Hepatocyte (in vitro differentiated cells): ENCODE measurements at regions not wholly inside any gene's neighbourhood (a gene's known extent, or its start where the extent isn't known, plus 50 kb on each side); places are given as distances from the start of the nearest gene placed in this dataset.

Experiments used
- EZH2phosphoT487 ChIP-seq: fragments of 200-600 bp; sonication (generic); IDR thresholded peaks from one replicate; pipeline ENCODE4 v1.6.1; 2018; ENCODE audit warnings: antibody characterized with exemption, mild to moderate bottlenecking, low read depth, moderate library complexity; ENCODE audit not compliant: unreplicated experiment, severe bottlenecking
- TF ChIP-seq, protein P1 (sequence below): fragments of 200-600 bp; sonication (generic); IDR thresholded peaks from 2 replicates; pipeline ENCODE4 v1.5.1; 2016; ENCODE audit warnings: antibody characterized with exemption, mild to moderate bottlenecking; ENCODE audit not compliant: poor library complexity

DNA sequence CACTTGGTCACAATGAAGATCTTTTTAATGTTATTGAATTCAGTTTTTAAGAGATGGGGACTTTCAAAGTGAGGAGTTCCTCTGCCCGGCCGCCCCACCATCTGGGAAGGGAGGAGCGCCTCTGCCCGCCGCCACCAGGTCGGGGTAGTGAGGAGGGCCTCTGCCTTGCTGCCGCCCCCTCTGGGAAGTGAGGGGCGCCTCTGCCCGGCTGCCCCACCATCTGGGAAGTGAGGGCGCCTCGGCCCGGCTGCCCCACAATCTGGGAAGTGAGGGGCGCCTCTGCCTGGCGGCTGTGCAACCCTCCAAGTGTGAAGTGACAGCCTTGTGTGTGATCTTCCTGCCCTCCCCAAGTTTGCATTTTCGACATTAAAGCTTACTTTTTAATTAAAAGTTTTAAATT is 899.3 kb downstream of the TRIB2 start:
- TF ChIP-seq, protein P1, sequence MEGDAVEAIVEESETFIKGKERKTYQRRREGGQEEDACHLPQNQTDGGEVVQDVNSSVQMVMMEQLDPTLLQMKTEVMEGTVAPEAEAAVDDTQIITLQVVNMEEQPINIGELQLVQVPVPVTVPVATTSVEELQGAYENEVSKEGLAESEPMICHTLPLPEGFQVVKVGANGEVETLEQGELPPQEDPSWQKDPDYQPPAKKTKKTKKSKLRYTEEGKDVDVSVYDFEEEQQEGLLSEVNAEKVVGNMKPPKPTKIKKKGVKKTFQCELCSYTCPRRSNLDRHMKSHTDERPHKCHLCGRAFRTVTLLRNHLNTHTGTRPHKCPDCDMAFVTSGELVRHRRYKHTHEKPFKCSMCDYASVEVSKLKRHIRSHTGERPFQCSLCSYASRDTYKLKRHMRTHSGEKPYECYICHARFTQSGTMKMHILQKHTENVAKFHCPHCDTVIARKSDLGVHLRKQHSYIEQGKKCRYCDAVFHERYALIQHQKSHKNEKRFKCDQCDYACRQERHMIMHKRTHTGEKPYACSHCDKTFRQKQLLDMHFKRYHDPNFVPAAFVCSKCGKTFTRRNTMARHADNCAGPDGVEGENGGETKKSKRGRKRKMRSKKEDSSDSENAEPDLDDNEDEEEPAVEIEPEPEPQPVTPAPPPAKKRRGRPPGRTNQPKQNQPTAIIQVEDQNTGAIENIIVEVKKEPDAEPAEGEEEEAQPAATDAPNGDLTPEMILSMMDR, result no peak
- TF ChIP-seq EZH2phosphoT487, result no peak
